ENCODE measurements at regions not wholly inside any gene's neighbourhood (a gene's known extent, or its start where the extent isn't known, plus 50 kb on each side); places are given as distances from the start of the nearest gene placed in this dataset.
A peak's percentile ranks its signal among the peaks of the same experiment; 100 is the strongest.

DNA sequence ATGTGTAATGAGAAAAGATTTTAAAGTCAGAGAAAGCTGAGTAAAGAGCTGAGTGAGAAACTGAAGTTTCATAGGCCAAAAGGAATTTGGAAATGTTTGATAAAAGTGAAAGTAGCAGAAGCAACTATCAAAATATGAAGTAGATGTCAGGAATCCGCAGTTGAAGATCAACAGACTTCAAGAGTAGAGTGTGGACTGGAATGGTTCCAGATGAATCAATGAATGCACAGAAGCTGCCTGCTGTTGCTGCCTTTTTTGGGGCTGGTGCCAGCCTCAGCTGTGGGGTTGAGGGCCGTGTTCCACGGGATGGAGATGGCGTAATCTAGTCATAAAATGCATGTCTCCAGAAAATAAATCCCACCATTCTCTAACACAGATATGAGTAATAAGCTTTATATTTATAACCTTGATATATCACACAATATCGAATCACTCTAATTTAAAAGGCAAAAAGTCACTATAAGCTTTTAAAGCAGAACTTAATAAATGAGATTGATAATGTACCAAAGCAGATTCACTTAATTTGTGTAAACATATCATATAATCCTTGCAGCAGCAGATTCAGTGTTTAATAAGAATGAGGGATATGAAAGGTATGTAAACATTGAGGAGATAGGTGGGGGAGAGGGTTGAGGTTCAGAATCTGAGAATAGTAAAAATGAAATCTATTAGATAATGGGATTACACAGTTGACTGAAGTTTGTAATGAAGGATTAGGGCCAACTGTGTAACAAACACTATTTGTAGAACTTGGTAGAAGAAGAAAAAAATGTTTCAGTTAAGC, 652.3 kb upstream of the FTMT start:
- DNase-seq (ENCODE audit: low spot score): peak; percentile 1

DNA sequence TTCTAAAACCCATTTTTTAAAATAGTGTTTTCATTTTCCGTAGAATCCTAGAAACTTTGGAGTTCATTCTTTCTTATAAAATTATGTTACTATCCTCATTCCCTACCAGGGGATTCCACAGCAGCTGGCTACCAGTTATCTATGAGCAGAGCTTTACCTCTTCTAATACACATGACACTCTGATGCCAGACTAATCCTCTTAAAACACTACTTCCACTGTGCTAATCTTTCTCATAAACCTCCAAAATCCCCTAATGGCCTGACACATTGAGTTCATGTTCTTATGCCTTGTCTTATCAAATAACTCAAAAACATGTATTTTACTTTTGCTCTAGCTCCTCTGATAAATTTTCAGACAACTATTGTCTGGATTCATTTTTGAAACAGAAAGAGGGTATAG, 633.6 kb upstream of the FTMT start:
- no peak for DNase-seq (ENCODE audit: low spot score)

DNA sequence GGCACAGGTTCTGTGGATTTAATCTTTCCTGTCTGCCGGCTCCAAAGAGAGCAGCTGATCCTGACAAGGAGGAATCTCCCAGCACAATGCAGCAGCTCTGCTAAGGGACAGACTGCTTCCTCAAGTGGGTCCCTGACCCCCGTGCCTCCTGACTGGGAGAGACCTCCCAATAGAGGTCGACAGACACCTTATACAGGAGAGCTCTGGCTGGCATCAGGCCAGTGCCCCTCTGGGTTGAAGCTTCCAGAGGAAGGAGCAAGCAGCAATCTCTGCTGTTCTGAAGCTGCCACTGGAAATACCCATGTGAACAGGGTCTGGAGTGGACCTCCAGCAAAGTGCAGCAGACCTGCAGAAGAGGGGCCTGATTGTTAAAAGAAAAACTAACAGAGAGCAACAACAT, 630.2 kb upstream of the FTMT start:
- no peak for DNase-seq (ENCODE audit: low spot score)

DNA sequence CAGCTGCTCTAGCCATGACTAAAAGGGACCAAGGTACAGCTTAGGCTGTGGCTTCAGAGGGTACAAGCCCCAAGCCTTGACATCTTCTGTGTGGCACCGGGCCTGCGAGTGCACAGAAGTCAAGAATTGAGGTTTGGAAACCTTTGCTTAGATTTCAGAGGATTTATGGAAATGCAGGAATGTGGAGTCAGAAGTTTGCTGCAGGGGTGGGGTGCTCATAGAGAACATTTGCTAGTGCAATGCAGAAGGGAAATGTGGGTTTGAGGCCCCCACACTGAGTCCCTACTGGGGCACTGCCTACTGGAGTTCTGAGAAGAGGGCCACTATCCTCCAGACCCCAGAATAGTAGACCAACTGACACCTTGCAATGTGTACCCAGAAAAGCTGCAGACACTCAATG, 624.9 kb upstream of the FTMT start:
- no peak for DNase-seq (ENCODE audit: low spot score)

DNA sequence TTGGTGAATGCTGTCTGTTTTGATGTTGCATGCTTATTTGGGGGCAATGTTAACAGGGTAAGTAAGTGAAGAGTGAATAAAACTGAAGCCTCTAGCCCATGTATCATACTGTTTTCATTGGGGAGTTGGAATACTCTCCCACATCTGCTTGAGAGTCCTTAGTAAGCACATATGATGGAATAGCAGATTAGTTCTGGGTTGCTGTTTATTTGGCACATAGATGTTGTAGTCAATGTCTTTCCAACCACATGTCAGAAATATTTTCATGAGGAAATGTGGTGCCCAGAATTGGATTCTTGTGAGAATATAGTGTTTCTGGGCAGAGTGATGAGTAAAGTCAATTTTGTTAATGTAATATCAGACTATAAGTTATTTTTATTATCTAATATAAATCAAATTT, 611.7 kb upstream of the FTMT start:
- DNase-seq (ENCODE audit: low spot score): no peak

DNA sequence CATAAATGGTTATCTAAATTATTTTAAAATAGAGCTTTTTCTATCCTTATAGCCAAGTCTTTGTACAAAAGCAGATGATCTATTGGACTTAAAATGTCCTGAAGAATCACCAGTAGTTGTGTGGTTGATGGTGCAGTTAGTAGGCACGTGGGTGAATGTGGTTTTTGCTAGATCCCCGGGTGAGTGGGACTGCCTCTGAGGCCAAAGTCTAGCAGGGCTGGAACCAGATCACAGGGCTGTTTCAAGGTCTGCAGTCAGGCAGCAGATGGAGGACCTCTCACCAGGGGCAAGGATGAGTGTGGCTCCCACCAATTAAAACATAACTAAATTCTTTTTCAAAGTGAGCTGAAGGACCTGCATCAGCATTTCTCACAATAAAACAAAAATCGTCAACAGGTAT, 604.7 kb upstream of the FTMT start:
- no peak for DNase-seq (ENCODE audit: low spot score)

DNA sequence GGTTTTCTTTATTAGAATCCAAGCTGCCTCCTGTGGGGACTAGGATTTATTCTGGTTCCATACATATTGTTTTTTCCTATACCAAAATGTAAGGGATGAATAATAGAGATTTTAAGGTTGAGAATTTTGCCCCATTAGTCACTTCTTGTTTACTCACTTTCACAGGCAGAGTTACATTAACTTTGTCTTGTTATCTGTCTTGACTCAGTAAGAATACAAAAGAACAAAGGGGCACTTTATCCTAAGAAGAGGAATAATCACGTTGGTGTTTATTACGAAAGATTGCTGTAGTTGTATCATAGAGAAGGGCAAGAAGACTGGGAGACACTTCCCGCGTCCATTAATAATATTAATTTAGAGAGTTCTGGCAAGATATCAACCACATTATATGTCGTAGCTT, 599.7 kb upstream of the FTMT start:
- no peak for DNase-seq (ENCODE audit: low spot score)

DNA sequence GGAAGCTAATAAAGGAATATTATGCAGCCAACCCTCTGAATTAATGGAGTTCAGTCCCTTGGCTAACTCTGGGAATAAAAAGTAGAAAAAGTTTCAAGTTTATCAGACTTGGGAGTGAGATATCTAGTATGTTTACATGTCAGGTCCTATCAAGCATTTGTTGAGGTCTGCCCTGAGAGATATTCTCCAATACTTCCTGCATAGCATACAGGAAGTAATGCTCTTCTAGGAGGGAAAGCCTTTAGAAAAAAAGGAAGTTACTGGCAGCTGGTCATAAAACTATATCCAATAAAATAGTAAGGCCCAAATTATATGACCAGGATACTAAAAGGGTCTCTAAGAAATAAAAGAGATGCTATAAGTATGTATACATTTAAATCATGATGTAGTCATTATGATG, 594.1 kb upstream of the FTMT start:
- DNase-seq (ENCODE audit: low spot score): no peak

DNA sequence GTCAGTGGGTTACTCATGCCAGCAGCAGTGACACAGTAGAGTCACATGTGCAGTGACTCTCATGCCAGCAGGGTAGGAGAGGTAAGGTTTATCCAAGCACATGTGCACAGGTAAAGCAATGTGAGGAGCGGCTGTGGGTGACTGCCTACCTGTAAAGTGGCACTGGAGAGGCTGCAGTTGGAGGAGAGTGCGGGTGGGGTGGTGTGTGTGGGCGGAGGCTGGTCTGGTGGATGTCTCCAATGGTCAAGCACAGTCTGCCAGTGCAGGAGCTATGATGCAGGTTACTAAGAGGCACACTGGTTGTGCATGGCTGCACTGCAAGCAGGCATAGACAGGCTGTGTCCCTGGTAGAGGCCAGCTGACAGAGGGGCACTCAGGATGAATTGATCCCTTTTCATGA, 588.2 kb upstream of the FTMT start:
- DNase-seq (ENCODE audit: low spot score): no peak

DNA sequence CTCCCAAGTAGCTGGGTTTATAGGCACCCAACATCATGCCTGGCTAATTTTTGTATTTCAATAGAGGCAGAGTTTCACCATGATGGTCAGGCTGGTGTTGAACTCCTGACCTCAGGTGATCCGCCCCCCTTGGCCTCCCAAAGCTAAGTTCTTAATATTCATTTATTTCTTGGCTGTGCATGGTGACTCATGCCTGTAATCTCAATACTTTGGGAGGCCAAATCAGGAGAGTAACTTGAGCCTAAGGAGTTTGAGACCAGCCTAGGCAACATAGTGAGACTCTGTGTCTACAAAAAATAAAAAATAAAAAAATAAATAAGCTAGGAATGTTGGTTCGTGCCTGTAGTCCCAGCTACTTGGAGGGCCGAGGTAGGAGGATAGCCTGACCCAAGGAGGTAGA, 587.1 kb upstream of the FTMT start:
- no peak for DNase-seq (ENCODE audit: low spot score)

DNA sequence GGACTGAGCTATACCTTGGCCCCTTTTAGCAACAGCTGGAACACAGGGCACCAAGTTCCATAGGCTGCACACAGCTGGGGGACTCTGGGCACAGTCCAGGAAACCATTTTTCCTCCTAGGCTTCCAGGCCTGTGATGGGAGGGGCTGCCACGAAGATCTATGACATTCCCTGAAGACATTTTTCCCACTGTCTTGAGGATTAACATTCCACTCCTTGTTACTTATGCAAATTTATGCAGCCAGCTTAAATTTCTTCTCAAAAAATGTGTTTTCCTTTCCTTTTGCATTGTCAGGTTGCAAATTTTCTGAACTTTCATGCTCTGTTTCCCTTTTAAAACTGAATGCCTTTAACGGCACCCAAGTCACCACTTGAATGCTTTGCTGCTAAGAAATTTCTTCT, 580.1 kb upstream of the FTMT start:
- DNase-seq (ENCODE audit: low spot score): no peak

DNA sequence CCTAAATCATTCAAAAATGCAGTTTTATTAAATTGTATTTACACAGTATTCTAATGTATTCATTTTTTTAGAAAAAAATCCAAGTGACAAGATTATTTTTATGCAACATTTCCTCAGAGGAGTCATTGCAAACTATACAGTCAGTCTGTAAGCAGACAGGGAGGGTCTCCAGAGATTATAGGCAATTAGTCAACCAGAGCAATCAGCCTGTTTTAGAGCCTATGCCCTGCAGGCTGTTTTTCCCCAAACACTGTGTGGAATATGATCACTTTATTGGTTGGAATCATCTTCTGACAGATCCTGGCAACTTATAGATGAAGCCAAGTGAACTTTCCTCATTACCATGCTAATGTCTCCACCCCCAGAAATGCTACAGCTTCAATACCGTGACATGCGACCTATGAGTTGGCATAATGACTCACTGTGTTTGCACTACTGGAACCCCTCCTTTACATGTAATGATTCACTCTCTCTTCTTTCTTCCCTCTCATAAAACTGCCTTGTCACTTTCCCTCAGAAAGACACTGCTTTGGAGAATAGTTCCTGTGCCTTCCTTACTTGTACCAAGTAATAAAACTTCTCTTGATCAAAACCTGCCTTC, 577.7 kb upstream of the FTMT start:
- DNase-seq (ENCODE audit: low spot score): peak; percentile 77

DNA sequence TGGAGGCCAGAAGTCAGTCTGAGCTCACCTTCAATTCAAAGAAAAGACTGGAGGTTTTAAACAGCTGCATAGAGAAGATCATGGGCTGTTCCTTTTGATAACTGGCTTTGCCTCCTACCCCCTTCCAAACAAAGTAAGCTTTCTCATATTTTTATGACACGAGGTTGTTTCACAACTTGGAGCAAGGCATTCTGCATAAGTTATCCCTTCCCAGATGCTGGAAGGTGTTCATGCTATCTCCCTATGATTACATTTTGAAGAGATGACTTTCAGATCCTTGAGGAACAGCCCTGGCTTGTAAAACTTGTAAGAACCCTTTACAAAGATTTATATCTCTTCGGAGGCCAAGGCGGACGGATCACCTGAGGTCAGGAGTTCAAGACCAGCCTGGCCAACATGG, 571.9 kb upstream of the FTMT start:
- no peak for DNase-seq (ENCODE audit: low spot score)

DNA sequence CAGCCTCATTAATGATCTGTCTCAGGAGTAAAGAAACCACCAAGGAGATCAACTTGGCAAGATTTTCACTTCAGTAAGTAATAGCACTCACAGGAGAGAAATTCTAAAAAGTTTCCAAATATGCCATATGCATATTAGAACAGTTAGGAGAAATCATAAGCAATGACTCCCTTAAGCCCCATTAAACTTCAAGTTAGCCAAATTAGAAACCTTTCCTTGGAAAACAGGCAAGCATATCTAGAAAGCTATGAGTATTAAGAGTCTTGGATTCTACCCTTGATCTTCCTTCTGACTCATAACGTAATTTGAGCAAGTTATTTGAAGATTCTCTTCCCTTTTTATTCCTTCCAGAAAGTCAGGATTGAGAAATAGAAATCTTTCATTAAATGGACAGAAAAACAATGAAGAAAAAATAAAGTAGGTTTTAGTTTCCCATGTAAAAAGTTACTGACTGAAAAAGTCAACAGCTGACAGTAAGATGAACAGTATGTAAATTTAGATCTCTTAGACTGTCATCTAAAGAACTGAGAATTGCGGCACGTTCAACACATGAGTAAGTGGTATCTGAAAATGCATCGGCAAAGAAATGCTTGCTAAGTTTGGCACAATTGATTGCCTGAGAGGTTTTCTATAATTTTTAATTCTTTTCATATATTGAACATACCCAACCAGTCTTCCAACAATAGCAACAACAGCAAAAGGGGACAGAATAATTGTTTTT, 565.7 kb upstream of the FTMT start:
- DNase-seq (ENCODE audit: low spot score): no peak

DNA sequence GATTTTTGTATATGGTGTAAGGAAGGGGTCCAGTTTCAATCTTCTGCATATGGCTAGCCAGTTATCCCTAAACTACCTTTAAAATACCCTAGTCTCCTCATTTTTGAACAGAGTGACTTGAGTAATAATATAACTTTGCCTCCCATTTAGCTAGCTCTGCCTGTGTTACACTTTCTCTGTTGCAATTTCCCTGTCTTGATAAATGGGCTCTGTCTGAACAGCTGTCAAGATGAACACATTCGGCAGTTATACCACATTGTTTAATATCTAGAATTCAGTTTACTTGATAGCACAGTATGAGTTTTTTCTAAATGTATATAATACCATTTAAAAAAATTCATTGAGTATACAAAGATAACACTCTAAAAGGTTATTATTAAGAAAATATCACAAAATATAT, 562.9 kb upstream of the FTMT start:
- DNase-seq (ENCODE audit: low spot score): no peak

DNA sequence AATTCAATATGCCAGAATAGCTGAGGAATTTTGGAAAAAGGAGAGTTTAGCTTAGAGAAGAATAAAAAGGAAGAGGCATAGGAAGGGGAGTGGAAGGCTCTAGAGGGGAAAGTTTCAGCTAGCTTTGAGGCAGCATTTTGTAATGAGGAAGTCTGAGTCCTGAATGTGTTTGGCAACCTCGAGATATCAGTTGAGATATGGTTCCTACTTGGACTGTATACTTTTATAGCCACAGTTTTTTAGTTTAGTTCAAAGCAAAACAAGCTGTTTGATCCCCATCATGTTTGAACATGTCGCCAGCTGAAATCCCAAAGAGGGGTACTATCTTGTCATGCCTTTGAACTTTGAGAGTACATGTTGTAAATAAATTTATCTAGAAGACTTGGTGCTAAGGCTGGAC, 559.0 kb upstream of the FTMT start:
- DNase-seq (ENCODE audit: low spot score): no peak

DNA sequence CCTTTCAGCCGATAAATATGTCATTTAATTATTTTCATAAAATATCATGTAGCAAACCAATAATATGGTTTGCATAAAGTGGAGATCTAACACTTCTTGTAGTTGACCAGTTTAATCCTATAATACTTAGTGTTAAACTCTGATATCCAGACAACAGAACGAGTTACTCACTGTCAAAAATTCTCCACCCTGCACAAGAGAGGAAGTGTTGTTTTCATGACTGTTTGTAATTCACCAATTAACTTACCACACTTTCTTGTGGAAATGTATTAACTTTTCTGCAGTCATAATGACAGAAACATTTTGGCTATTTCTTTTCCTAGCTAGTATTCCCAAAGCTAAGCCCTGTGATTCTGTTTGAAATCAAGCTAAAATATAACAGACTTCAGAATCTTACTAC, 555.3 kb upstream of the FTMT start:
- no peak for DNase-seq (ENCODE audit: low spot score)

DNA sequence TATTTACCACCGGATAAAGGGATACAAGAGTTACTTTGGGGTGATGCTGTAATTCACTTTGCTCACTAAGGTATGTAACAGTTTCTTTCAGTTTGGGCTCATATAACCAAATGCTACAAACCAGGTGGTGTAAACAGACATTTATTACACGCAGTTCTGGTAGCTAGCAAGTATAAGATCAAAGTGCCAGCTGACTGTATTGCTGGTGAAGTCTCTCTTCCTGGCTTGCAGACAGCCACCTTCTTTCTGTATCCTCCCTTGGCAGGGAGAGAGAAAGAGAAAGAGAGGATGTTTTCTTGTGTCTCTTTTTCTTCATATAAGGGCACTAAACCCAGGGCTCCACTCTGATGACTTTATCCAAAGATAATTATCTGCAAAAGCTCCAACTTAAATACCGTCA, 552.5 kb upstream of the FTMT start:
- no peak for DNase-seq (ENCODE audit: low spot score)

DNA sequence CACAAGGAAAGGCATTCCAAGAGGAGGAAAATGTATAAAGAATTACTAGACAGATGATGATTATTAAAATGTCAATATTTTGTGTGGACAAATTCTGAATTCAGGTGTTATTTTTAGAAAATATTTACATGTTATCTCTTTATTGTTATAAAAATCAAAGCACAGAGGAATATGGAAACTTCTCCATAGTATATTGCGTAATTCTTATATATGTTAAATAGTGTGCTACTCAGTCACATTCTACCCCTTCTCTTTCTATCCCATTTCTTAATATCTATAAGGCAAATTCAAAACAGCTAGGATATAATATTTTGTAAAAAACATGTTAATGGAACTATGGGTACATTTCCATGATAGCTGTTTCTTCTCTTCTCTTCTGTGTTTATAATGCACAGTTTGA, 546.8 kb upstream of the FTMT start:
- DNase-seq (ENCODE audit: low spot score): no peak

DNA sequence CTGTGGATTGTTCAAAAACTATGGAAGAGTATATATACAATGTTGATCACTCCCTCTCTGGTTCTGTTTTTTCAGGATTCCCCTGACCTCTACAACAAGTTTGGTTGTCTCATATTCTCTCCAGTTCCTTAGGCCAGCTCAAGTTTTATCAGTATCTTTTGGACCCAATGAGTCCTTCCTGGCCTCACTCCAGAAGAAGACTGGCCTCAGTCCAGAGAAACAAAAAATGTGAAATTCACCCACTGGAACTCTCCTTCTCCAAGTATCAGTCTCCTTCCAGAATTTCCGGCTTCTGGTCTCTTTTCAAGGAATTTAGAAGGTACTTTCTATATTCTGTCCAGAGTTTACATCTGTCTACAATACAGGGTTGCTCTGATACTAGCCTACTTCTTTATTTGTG, 537.8 kb upstream of the FTMT start:
- no peak for DNase-seq (ENCODE audit: low spot score)

DNA sequence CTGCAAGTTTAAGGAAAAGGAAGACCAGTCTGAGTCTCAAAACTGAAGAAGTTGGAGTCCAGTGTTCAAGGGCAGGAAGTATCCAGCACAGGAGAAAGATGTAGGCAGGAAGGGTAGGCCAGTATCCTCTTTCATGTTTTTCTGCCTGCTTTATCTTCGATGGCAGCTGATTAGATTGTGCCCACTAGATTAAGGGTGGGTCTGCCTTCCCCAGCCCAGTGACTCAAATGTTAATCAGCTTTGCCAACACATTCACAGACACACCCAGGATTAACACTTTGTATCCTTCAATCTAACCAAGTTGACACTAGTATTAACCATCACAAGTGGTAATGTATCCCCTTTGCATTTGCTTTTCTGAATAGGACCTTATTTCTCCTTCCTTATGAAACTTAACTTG, 535.9 kb upstream of the FTMT start:
- no peak for DNase-seq (ENCODE audit: low spot score)

DNA sequence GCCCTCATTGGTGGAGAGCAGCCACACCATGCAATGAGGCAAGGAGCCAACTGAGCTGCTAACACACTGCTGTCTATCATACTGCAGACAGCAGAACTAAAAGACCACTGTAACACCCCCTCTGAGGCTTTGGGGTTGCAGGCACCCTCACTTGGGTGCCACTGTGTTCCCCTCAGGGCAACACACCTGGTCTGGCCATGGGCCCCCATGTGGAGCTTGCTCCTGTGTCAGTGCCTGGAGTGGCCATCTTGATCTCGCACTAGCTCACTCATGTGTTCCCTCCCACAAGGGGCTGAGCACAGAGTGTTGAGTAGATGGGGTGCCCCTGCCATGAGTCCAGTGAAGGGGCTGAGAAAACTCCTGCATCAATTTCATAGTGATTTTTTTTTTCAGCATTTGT, 532.4 kb upstream of the FTMT start:
- no peak for DNase-seq (ENCODE audit: low spot score)

DNA sequence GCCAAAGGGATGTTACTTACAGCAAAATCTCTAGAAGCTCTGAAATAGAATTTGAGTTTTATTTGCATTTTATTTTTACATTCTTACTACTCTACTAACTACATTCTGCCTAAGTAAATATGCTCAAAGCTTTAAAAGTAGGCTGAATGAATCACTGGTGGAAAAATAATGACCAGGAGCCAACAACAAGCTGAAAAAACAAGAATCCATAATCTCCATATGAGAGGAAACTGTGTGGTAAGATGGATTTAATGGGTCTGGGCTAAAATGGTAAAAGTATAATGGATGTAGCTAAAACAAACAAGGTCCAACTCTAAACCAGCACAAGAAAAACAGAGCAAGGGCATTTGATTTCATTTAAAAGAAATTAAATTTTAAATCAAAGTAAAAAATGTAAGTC, 525.8 kb upstream of the FTMT start:
- DNase-seq (ENCODE audit: low spot score): no peak

Measured in putamen (tissue), 1 donor.